HepG2 (cell line): ENCODE measurements at regions not wholly inside any gene's neighbourhood (a gene's known extent, or its start where the extent isn't known, plus 50 kb on each side); places are given as distances from the start of the nearest gene placed in this dataset.

Experiments
- ATAC-seq: fragments of 200-7000 bp; cut with Tn5 transposase; 3 replicates; pipeline ENCODE4 v1.9.1; 2020; ENCODE audit warnings: mild to moderate bottlenecking, moderate library complexity
- BruUV-seq: library from RNA; stranded (reverse); fragments of 400-500 nt; replicated peaks from 2 replicates; lab custom pipeline; 2021; lab: Mats Ljungman, UMichigan
- CTCF ChIA-PET: fragments of 300-600 bp; formaldehyde crosslinking; extraction: SDS; loops from one replicate; lab custom pipeline; 2021; ENCODE audit warnings: low total read pairs, inconsistent platforms, low intra/inter-chr PET ratio; lab: Yijun Ruan, JAX
- POLR2A ChIA-PET: fragments of 350-600 bp; sonication (Branson Sonifier 250); formaldehyde crosslinking; loops from one replicate; lab custom pipeline; 2020; ENCODE audit warnings: antibody characterized with exemption, inconsistent platforms; lab: Yijun Ruan, JAX
- DNase-seq: peaks from one replicate; pipeline ENCODE4 v3.0.0-alpha.2; 2015; ENCODE audit warnings: low spot score
- FAIRE-seq: peaks from 3 replicates; lab custom pipeline; 2011; peaks lifted over from hg19 to GRCh38; lab: Jason Lieb, UNC
- H2AFZ ChIP-seq: one replicate; pipeline ENCODE4 v1.6.1; 2011; ENCODE audit warnings: low read length, inconsistent platforms
- H3K27ac ChIP-seq: fragments of 300-600 bp; 3 replicates; pipeline ENCODE4 v1.8.0; 2011; ENCODE audit warnings: mixed run types, mild to moderate bottlenecking, mixed read lengths, low read length, inconsistent platforms; ENCODE audit not compliant: insufficient read depth; ENCODE audit errors: extremely low read length
- H3K27me3 ChIP-seq, 2 experiments: fragments of 200-600 bp in 1 of 2; 2 replicates in 1 of 2; 3 replicates in 1 of 2; pipeline versions ENCODE4 v1.6.0 to v1.8.0; 2011; ENCODE audit warnings: low read length in 2 of 2, mild to moderate bottlenecking in 2 of 2, moderate library complexity in 2 of 2, inconsistent platforms in 1 of 2; ENCODE audit not compliant: insufficient read depth in 2 of 2, control insufficient read depth in 1 of 2
- H3K36me3 ChIP-seq, 2 experiments: fragments of 200-600 bp in 1 of 2; replicated peaks in 1 of 2; 2 replicates in 1 of 2; 3 replicates in 1 of 2; pipeline versions ENCODE4 v1.5.1 to v1.8.0; 2011; ENCODE audit warnings: low read length in 2 of 2, inconsistent platforms in 1 of 2; ENCODE audit not compliant: insufficient read depth in 2 of 2, control insufficient read depth in 1 of 2
- H3K4me1 ChIP-seq: 2 replicates; pipeline ENCODE4 v1.5.1; 2012; ENCODE audit warnings: low read length, inconsistent platforms; ENCODE audit not compliant: insufficient read depth
- H3K4me2 ChIP-seq: 2 replicates; pipeline ENCODE4 v1.6.0; 2011; ENCODE audit warnings: low read depth, low read length, inconsistent platforms
- H3K4me3 ChIP-seq, 3 experiments: fragments of 200-600 bp in 1 of 3; sonication (generic), shearing (Covaris generic) in 1 of 3; replicated peaks in 1 of 3; 2 replicates each; pipeline ENCODE4 v1.5.1; 2011 to 2016; ENCODE audit warnings: low read length in 3 of 3, inconsistent platforms in 2 of 3, low read depth in 2 of 3, mild to moderate bottlenecking in 2 of 3, control low read depth in 1 of 3, mixed read lengths in 1 of 3; ENCODE audit not compliant: insufficient read depth in 1 of 3
- H3K79me2 ChIP-seq: one replicate; pipeline ENCODE4 v1.6.1; 2011; ENCODE audit warnings: low read length, inconsistent platforms; ENCODE audit not compliant: insufficient read depth
- H3K9ac ChIP-seq: 2 replicates; pipeline ENCODE4 v1.6.0; 2011; ENCODE audit warnings: mild to moderate bottlenecking, low read depth, low read length, inconsistent platforms; ENCODE audit not compliant: insufficient read depth
- H3K9me3 ChIP-seq: 2 replicates; pipeline ENCODE4 v1.5.1; 2012; ENCODE audit warnings: mild to moderate bottlenecking, low read length
- H4K20me1 ChIP-seq: 2 replicates; pipeline ENCODE4 v1.6.0; 2011; ENCODE audit warnings: inconsistent platforms, mild to moderate bottlenecking, low read length, moderate library complexity; ENCODE audit not compliant: insufficient read depth
- CERS6 ChIP-seq: sonication (generic); formaldehyde crosslinking; IDR thresholded peaks from 2 replicates; pipeline ENCODE4 v1.5.0; 2020; ENCODE audit warnings: missing genetic modification reagents
- CHD2 ChIP-seq: IDR thresholded peaks from 2 replicates; pipeline ENCODE4 v1.6.1; 2011; ENCODE audit warnings: low read depth, low read length, improper control_type of control experiment
- FOXM1 ChIP-seq: sonication (generic); formaldehyde crosslinking; IDR thresholded peaks from 2 replicates; pipeline ENCODE4 v1.5.0; 2020; ENCODE audit warnings: missing genetic modification reagents
- GTF3A ChIP-seq: sonication (generic); formaldehyde crosslinking; conservative IDR thresholded peaks from 2 replicates; pipeline ENCODE4 v1.4.0; 2020; ENCODE audit warnings: mild to moderate bottlenecking, missing genetic modification reagents
- IKZF5 ChIP-seq: IDR thresholded peaks from 2 replicates; pipeline ENCODE4 v1.6.1; 2018; ENCODE audit warnings: missing genetic modification reagents, mild to moderate bottlenecking, missing compliant biosample characterization
- NFKB2 ChIP-seq: sonication (generic); formaldehyde crosslinking; IDR thresholded peaks from 2 replicates; pipeline ENCODE4 v1.4.0; 2020; ENCODE audit warnings: missing genetic modification reagents, borderline replicate concordance
- NPAS2 ChIP-seq: sonication (generic); formaldehyde crosslinking; IDR thresholded peaks from 2 replicates; pipeline ENCODE4 v1.8.0; 2022; ENCODE audit warnings: mild to moderate bottlenecking, missing genetic modification reagents, borderline replicate concordance
- NR1H2 ChIP-seq: sonication (generic); formaldehyde crosslinking; IDR thresholded peaks from 2 replicates; pipeline ENCODE4 v1.8.1; 2022; ENCODE audit warnings: low read depth, missing genetic modification reagents, borderline replicate concordance
- TCF7L2 ChIP-seq: IDR thresholded peaks from 2 replicates; pipeline ENCODE4 v1.6.1; 2011; ENCODE audit warnings: mild to moderate bottlenecking, low read depth, low read length, moderate library complexity
- TEF ChIP-seq: sonication (generic); formaldehyde crosslinking; IDR thresholded peaks from 2 replicates; pipeline ENCODE4 v1.5.0; 2020; ENCODE audit warnings: missing genetic modification reagents
- ZC3H4 ChIP-seq: sonication (generic); formaldehyde crosslinking; IDR thresholded peaks from 2 replicates; pipeline ENCODE4 v1.4.0; 2020; ENCODE audit warnings: missing genetic modification reagents, borderline replicate concordance
- ZNF24 ChIP-seq: fragments of 450-650 bp; IDR thresholded peaks from 2 replicates; pipeline ENCODE4 v1.6.1; 2017; ENCODE audit warnings: antibody characterized with exemption, mild to moderate bottlenecking
- ZNF256 ChIP-seq: sonication (generic); formaldehyde crosslinking; conservative IDR thresholded peaks from 2 replicates; pipeline ENCODE4 v1.4.0; 2020; ENCODE audit warnings: missing genetic modification reagents
- ZNF333 ChIP-seq: sonication (generic); formaldehyde crosslinking; IDR thresholded peaks from 2 replicates; pipeline ENCODE4 v1.4.0; 2020; ENCODE audit warnings: mild to moderate bottlenecking, missing genetic modification reagents, borderline replicate concordance
- ZNF501 ChIP-seq: sonication (generic); formaldehyde crosslinking; IDR thresholded peaks from 2 replicates; pipeline ENCODE4 v1.5.1; 2020; ENCODE audit warnings: mild to moderate bottlenecking, moderate library complexity, missing genetic modification reagents
- ZNF614 ChIP-seq: IDR thresholded peaks from 2 replicates; pipeline ENCODE4 v1.6.1; 2018; ENCODE audit warnings: missing biosample characterization, missing genetic modification reagents, inconsistent platforms, borderline replicate concordance
- ZNF703 ChIP-seq: sonication (generic); formaldehyde crosslinking; IDR thresholded peaks from 2 replicates; pipeline ENCODE4 v1.5.1; 2020; ENCODE audit warnings: missing genetic modification reagents, mild to moderate bottlenecking, moderate library complexity, borderline replicate concordance
- WGBS: methylation state at CpG from one replicate; pipeline ENCODE4 v1.1.6; 2017; ENCODE audit warnings: low lambda C conversion rate; 5-methylcytosine and 5-hydroxymethylcytosine counted together
- in situ Hi-C: cut with HindIII; loops from 2 replicates; pipeline ENCODE4 v1.10.0; 2017; ENCODE audit warnings: low pct_unique_long_range_greater_than_20kb; ENCODE audit not compliant: extremely low pct_ligation_motif_present
- intact Hi-C: fragments of 100-400 bp; cut with micrococcal nuclease; formaldehyde crosslinking; loops from one replicate; pipeline ENCODE4 v1.10.0; 2022; ENCODE audit not compliant: unreplicated experiment

- TF ChIP-seq IKZF5 (CRISPR knock-in tag) (no peak), NPAS2 (CRISPR knock-in tag) (no peak)
Observed at GRCh38 chr16:9232102-9232770, 140.8 kb downstream of the HAPSTR1 start (continued).

- CTCF ChIA-PET, result no interaction called here
- intact Hi-C loops, result no loop called here
Observed at GRCh38 chr16:9235867-9236266, 144.4 kb downstream of the HAPSTR1 start.

More at GRCh38 chr16:9235867-9236266, 144.4 kb downstream of the HAPSTR1 start:
- Histone ChIP-seq H3K79me2 (no peaks in the 10 kb centered on the region), H3K9ac (no peak overlapping the region), H3K4me2 (no peak overlapping the region), H3K27me3 (peaks cover 0 to 29% of the 10 kb centered on the region in 2 experiments; a peak in 2 of 5 replicates), H3K36me3 (no peaks in the 10 kb centered on the region), H2AFZ (no peak overlapping the region), H4K20me1 (no peaks in the 10 kb centered on the region), H3K9me3 (no peaks in the 10 kb centered on the region), H3K27ac (no peak overlapping the region), H3K4me3 (no peak overlapping the region), H3K4me1 (no peaks in the 10 kb centered on the region)
- TF ChIP-seq CHD2 (no peak), FOXM1 (CRISPR knock-in tag) (no peak), NR1H2 (CRISPR knock-in tag) (no peak), CERS6 (CRISPR knock-in tag) (no peak), ZNF24 (no peak), ZNF703 (CRISPR knock-in tag) (no peak), ZC3H4 (CRISPR knock-in tag) (no peak), NFKB2 (CRISPR knock-in tag) (no peak), ZNF501 (CRISPR knock-in tag) (no peak), ZNF614 (CRISPR knock-in tag) (no peak), TEF (CRISPR knock-in tag) (no peak), ZNF333 (no peak), GTF3A (CRISPR knock-in tag) (no peak), ZNF256 (CRISPR knock-in tag) (no peak), TCF7L2 (no peak)
- WGBS, result 8% methylated on average over 2 of the region's 2 CpGs
- ATAC-seq (no peak), FAIRE-seq (no peak), DNase-seq (no peak)
- POLR2A ChIA-PET, result no interaction called here
- in situ Hi-C loops, result no loop called here
- BruUV-seq, result no TSS peak
